ENCODE measurements at regions not wholly inside any gene's neighbourhood (a gene's known extent, or its start where the extent isn't known, plus 50 kb on each side); places are given as distances from the start of the nearest gene placed in this dataset.
"Not testable (repeated sequence)": the region's sequence is repeated elsewhere in the genome, so short reads cannot be mapped to it uniquely, and the experiment has no call there.

DNA sequence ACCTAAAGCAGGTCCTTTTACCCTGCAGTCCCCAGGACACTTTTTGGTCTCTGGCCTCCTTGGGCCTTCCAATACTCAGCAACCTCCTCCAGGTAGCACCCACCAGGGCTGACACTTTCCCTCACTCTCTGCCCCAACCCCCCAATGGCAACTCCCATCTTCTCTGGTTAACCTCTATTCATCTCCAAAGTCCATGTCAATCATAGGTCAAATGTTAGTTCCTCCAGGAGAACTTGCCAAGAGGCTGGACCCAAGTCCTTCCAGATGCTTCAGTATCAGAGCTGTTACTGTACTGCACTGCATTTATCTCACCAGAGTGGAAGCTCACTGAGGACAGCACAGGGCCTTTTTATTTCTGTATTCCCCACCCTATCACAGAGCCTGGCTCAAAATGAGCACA is 295.0 kb upstream of the KLF14 start:
- no peak for DNase-seq

DNA sequence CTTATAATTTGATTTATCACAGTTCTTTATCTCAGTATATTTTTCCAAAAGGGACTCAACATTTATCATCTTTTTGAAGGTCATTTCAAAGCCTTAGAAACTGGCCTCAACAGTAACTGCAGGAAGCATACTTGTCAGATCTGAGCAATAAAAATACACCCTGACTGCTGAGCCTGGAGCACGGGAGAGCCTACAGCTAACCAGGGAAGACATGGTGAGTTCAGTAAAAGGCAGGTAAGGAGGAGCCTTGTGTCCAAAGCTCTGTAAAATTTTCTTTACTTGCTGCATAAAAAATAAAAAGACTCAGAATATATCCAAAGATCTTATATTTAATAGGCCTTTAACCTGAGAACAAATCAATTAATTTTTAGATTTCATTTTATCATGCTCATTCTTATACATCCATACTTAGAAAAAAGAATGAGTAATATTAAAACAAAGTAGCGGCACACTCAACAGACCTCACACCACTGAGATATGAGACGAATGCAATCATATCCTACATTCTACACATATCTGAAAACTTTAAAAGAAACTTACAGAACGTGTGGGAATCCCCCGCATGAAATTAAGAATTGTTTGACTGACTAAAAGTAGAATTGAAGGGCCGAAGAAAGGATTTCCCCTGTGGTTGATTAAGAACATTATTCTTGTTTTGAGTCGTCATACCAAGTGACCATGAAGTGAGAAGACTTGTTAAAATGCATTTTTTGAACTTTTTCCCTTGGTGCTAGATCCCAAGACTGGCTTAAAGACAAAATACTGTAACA is 296.4 kb upstream of the MKLN1 start:
- DNase-seq: no peak

DNA sequence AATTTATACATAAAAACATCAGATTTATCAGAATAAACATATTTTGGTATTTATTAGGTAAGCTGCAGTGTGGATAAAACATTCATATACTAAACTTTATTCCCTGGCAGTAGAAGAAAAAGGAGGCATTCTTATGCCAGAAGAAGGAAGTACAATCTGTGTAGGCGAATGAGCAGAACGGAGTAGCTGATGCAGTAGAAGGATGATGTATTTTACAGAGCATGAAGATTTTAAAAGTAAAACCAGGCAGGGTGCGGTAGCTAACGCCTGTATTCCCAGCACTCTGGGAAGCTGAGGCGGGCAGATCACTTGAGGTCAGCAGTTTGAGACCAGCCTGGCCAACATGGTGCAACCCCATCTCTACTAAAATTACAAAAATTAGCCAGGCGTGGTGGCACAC is 294.9 kb upstream of the MKLN1 start:
- no peak for DNase-seq

DNA sequence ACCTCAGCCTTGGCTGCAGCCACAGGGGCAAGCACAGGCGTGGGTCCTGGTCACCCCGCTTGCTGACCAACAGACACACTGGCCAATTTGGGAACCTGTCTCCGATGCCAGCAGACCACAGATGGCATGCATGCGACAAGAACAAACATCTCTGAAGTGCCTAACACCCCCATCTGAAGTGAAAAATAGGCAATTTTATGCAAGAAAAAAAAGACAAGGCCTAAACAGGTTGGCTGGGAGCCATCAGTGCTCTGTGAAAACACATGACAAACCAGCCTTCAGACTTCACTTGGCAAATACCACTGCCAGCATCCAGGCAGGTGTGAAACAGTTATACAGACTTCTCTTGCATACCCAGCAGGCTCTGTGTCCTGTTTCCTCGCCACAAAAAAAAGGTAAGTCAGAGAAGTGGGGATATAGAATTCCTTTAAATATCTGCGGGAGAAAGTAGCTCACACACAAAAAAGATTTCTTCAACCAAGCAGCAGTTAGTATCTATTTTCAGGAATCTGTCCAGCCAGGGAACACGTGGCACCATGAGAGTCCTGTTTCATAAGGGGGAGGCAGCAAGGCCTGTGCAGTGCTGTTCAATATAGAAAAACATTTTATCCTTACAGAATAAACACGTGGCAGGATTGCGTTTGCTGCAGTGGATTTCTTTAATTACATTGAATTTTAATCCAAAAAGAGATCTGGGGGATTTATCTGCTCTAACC is 293.4 kb upstream of the MKLN1 start:
- peak; percentile 46 for DNase-seq

DNA sequence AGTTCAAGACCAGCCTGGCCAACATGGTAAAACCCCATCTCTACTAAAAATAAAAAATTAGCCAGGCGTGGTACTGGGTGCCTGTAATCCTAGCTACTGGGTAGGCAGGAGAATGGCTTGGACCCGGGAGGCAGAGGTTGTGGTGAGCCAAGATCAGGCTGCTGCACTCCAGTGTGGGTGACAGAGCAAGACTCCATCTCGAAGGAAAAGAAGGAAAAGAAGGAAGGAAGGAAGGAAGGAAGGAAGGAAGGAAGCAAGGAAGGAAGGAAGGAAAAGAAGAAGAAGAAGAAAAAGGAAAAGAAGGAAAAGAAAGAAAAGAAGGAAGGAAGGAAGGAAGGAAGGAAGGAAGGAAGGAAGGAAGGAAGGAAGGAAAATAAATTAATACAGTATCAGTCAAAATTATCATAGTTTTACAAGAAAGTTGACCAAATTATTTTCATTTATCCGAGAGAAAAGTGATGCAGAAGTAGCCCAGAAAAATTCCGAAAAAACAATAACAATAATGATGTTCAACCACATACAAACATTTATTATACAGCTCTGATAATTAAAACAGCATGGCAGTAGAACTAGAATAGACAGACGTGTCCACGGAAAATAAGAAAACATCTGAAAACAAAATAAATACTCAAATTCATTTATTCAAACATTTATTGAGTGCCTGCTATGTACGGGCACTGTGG is 292.4 kb upstream of the MKLN1 start:
- DNase-seq: no peak

DNA sequence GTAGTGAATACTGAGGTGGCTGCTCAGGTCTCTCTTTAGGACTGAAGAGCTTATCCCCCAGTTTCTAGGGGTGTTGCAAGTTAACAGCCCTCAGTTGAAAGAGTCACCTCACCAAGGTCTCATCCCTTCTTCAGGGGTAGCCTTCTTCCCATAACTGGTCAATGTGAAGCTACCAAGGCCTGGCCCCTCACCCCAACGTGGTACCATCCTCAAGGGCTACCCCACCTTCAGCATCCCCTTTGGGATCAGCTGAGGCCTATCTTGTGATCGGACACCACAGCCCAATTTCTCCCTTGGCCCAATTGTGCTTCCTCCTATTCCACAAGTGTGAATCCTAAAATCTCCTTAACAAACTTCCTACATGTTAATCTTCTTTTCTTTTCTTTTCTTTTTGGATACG is 289.5 kb upstream of the MKLN1 start:
- no peak for DNase-seq

DNA sequence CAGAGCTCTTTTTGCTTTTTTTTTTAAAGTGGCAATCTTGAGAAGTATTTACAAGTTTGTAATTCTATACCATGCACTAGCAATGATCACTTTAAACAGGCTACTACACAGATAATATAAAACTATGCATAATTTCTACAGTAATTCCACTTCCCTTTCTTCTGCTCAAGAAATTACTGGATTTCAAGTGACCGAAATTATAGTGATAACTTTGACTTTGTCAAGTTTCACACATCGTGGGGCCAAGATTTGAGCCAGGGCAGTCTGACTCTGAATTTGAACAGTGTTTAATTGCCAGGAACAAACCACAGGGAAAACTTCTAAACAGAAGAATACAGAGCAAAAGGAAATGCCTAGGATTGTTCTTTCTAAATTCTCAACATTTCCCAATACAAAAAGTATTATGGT is 288.3 kb upstream of the MKLN1 start:
- no peak for DNase-seq

DNA sequence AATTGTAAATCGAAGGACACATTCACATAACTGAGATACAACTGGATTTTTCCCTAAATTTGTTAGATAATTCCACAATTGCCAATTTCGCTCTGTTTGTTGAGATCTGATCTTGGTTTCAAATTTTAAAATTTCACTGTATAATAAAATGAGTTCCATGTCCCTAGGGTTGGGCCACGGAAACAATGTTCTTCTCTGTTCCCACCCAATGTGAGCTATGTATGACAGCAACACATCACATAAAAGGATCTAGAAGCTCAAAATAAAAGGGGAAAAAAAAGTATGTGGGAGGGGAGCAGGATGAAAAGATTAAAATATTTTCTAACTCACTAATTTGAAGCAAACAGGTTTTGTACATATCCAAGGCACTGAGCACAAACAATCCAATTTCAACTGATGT is 287.8 kb upstream of the MKLN1 start:
- DNase-seq: no peak

DNA sequence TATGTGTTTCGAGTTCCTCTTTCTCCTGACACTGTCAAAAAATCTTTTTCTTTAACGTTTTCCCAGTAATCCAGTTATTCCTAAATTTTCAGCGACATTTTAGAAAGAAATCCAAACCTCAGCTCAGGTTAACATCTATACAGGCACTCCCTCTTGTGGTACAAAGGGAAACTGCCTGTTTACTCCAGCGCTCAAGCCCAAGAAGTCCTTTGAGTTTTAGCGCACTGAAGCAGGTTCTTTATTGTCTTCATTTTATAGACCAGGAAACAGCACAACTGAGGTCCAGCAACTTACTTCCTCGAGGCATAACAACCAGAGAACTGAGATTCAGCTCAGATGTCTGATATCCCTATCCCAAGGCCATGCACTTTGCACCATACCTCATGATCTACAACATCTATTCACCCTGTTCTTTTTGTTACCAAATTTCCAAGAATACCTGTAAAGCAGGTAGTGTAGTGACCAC is 287.2 kb upstream of the MKLN1 start:
- DNase-seq: peak; percentile 78

DNA sequence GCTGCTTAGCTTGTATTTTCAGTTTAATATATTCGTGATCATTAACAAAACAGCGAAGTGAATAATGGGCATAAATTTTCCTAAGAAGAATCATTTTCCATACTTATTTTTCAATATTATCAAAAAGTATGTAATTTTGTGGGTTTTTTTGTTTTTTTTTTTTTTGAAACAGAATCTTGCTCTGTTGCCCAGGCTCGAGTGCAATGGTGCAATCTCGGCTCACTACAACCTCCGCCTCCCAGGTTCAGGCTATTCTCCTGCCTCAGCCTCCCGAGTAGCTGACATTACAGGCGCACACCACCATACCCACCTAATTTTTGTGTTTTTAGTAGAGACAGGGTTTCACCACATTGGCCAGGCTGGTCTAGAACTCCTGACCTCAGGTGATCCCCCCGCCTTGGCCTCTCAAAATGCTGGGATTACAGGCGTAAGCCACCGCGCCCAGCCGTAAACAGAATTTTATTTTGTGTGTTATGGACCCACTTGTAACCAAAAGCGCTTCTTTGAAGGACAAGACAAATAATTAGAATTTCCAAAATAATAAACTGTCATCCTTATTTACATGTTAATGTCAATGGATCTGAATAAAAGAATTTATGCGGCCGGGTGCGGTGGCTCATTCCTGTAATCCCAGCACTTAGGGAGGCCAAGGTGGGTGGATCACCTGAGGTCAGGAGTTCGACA is 286.5 kb upstream of the MKLN1 start:
- not testable (repeated sequence) for DNase-seq

DNA sequence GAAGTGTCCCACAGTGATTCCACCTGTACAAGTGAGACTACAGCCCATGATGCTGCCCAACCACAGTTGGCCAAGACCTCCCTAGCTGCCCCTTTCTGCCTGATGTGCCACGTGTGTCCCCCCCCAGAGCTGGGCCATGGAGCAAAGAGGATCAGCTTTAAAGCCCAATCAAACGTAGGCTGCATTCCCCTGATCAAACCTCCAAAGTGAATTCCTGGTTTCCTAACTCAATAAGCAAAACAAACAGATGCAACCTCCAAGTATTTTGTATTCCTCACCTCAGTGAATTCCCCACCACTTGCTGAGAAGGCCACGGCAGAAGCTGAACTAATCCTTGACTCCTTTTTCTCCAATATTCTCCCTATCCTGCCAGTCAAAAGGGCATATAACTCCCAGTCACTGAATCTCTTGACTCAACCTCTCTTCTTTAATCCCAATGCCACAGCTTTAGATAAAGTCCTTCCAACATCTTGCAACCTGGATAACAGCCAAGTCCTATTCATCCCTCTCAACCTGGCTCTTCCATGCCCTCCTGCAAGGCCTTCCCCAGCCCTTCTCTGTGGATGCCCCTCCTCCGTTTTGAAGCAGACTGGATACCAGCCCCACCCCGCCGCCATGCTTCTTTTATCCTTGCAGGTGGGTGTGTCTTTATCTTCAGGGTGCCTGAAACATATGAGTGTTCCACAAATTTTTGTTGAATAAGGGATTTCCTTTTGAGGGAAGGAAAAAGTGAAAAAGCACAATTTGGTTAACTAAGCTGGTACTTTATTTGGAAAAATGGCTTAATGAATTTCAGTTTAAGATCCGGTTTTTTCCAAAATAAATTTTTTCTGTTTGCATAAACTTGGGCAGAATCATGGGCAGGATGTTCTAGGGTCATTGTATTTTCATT is 285.2 kb upstream of the MKLN1 start:
- peak; percentile 26 for DNase-seq

DNA sequence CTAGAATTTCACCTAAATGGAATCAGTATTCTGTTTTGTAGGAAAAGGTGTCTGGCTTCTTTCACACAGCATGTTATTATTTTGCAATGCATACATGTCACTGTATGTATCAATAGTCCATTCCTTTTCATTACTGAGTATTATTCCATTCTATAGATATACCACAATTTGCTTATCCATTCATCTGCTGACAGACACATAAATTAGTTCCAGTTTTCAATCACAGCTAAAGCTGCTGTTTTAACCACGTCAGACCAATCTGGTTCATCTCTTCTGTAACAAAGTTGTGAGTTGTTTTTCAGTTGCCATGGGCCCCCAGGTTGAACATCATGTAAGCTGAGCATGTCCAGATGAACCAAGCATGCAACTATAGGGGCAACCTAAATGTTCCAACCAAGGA is 282.1 kb upstream of the MKLN1 start:
- DNase-seq: no peak

DNA sequence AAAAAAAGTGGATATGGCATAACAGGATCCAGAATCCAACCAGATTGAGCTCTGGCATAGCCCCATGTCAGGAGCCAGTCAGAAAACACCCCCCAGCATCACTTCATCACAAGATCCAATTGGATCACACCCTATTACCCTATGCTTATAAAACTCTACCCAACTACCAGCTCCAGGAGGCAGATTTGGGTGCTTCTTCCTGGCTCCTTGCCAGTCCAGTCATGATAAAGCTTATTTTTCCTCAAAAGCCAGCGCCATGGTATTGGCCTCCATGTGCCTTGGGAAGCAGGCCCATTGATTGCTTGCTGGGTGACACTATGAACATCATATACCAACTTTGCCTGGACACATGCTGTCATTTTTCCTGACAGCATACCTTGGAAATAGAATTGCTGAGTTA is 281.4 kb upstream of the MKLN1 start:
- DNase-seq: no peak

DNA sequence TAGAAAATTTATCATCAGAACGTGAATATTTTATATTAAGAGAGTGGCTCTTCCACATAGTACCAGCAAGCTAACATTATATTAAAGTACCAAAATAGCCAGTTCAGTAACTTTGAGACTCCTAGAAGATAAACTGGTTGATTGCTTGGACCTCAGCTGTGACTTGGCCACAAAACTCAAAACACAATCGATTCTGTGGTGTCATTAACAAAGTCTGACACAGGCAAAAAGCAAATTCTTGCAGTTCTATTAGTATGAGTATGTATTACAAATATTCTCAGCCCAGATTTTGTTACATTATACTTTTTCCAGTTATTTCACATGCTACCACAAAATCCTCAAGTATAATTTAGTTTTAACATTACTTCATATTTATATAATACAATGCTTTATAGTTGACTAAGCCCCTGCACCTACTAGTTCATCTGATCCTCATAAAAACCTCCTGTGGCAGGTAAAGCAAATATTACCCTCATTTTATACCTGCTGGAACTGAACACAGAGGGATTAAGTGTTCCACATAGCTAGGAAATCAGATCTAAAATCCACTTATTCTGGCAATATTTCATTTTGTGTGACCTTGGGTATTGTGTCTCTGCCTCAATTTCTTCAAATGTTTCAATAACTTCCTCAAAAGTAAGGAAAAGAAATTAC is 279.9 kb upstream of the MKLN1 start:
- no peak for DNase-seq

DNA sequence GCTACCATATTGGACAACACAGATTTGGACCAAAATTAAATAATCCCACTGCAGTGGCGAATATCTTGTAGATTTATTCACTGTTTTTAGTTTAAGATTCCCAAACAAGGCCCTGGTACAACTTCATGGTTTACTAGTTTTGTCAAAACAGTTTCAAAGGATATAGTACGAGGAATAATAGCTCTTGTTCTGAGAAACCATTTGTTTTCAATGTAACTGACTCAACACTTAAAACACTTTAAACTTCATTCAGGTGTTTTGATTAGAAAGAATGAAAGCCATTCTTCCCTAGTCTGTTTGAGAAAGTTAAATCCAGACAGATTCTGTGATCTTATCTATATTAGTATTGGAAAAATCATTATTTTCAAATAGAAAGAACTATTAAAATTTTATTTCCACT is 276.4 kb upstream of the MKLN1 start:
- DNase-seq: no peak

DNA sequence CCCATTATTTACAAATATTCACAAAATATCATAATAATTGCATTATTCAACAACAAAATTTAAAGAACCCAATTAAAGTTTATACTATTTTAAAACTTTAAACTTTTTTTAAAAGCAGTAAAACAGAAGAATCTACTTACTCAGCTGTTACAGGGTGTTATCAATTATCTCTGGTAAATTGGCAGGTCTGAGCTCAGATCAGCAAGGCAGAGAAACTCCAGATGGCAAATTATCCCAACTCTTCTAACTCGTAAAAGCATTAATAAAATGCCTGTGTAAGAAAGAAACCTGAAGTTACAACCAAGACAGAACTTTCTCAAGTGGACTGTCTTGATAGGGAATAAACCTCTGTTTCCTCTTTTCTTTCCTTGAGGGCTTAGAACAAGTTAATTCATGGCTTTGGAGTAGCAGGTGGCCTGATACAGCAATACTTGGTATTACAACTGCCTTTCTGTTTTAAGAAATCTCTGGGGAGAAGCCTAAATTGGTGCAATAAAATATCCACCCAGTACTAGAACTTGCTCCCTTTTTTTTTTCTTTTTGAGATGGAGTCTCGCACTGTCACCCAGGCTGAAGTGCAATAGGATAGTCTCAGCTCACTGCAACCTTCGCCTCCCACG is 275.3 kb upstream of the MKLN1 start:
- DNase-seq: no peak

DNA sequence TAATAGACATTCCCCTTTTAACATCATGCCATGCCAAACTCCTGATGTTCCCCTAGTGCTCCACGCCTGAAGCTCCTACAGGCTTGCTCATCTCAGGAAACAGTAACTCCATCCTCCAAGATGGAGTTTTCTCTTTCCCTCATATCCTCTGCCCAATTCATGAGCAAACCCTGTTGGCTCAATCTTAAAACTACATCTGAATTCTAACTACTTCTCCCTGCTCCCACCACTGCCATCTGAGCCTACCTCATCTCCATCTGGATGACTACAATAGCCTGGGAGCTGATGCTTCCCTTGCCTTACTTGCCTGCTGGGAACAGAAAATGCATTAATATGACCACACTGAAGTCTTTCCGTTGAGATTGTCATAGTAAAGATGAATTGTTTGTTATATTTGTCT is 271.7 kb upstream of the MKLN1 start:
- DNase-seq: no peak

DNA sequence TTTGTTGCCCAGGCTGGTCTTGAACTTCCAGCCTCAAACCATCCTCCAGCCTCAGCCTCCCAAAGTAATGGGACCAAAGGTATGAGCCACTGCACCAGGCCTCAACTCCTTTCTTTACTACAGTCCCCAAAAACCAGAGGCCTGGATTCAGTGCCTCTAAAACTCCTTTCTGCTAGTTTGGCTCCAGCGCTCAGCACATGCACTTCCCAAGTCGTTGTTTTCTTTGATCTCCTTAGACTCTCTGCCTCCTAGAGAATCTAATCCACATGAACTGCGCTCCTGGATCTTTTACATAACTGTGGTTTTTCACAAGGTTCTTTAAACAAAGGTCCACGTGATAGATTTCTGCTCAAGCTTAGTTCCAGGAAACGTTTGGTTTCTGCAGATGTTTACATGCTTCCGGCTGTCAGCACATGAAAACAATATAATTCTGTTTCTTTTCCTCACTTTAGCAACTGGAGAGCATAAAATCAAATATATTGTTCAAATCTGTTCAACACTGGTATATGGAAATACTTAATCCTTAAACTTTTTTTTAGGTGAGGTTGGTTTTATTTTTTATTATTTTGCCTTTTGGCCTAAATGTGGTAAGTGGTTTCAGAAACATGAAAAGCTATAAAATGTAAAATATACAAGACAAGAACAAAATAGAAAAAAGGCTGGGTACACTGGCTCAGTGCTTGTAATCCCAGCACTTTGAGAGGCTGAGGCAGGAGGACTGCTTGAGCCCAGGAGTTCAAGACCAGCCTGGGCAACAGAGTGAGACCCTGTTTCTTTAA is 270.5 kb upstream of the MKLN1 start:
- peak; percentile 53 for DNase-seq

DNA sequence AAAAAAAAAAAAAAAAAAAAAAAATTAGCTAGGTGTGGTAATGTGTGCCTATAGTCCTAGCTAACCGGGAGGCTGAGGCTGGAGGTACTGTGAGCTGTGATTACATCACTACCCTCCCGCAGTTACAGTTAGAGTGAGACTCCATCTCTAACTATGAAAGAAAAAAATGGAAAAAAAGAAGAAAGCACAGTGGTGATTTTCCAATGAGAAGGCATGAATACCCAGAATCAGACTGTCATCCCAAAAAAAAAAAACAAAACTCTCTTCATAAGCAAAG is 269.9 kb upstream of the MKLN1 start:
- DNase-seq: no peak

DNA sequence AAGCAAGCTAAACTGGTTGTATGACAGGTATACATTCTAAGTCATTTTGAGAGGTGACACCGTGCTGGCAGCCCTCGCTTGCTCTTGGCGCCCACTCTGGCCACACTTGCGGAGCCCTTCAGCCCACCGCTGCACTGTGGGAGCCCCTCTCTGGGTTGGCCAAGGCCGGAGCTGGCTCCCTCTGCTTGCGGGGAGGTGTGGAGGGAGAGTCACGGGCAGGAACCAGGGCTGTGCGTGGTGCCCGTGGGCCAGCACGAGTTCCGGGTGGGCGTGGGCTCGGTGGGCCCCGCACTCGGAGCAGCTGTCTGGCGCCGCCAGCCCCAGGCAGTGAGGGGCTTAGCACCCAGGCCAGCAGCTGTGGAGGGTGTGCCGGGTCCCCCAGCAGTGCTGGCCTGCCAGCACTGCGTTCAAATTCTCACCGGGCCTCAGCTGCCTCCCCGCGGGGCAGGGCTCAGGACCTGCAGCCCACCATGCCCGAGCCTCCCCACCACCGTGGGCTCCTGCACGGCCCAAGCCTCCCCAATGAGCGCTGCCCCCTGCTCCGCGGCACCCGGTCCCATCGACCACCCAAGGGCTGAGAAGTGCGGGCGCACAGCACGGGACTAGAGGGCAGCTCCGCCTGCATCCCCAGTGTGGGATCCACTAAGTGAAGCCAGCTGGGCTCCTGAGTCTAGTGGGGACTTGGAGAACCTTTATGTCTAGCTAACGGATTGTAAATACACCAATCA is 269.0 kb upstream of the MKLN1 start:
- DNase-seq: not testable (repeated sequence)

Data from hematopoietic multipotent progenitor cell treated with erythropoietin and hydrocortisone succinate and interleukin-3 and kit ligand, for 8 days (in vitro differentiated cells).